WTC11 (cell line): ENCODE measurements at regions not wholly inside any gene's neighbourhood (a gene's known extent, or its start where the extent isn't known, plus 50 kb on each side); places are given as distances from the start of the nearest gene placed in this dataset.

Experiments used
- ATF2 ChIP-seq: sonication (generic); formaldehyde crosslinking; IDR thresholded peaks from 2 replicates; pipeline ENCODE4 v1.8.1; 2022; ENCODE audit warnings: low read depth, missing genetic modification reagents, borderline replicate concordance
- CREM ChIP-seq: sonication (generic); formaldehyde crosslinking; IDR thresholded peaks from 2 replicates; pipeline ENCODE4 v1.8.1; 2022; ENCODE audit warnings: mild to moderate bottlenecking, missing genetic modification reagents, moderate library complexity
- E2F1 ChIP-seq: sonication (generic); formaldehyde crosslinking; IDR thresholded peaks from 2 replicates; pipeline ENCODE4 v1.8.0; 2022; ENCODE audit warnings: mild to moderate bottlenecking, missing genetic modification reagents
- MAX ChIP-seq: sonication (generic); formaldehyde crosslinking; IDR thresholded peaks from 2 replicates; pipeline ENCODE4 v1.8.0; 2022; ENCODE audit warnings: mild to moderate bottlenecking, missing genetic modification reagents
- NR3C1 ChIP-seq: sonication (generic); formaldehyde crosslinking; conservative IDR thresholded peaks from 2 replicates; pipeline ENCODE4 v1.8.1; 2023; ENCODE audit warnings: low read depth, mild to moderate bottlenecking, missing genetic modification reagents
- TEAD4 ChIP-seq: sonication (generic); formaldehyde crosslinking; IDR thresholded peaks from 2 replicates; pipeline ENCODE4 v1.8.0; 2022; ENCODE audit warnings: mild to moderate bottlenecking, missing genetic modification reagents
- TF ChIP-seq, protein P1 (sequence below): sonication (generic); formaldehyde crosslinking; IDR thresholded peaks from 2 replicates; pipeline ENCODE4 v1.8.0; 2022; ENCODE audit warnings: mild to moderate bottlenecking, missing genetic modification reagents
- TF ChIP-seq, protein P2 (sequence below): fragments of 200-600 bp; IDR thresholded peaks from 2 replicates; pipeline ENCODE4 v1.8.0; 2022; ENCODE audit warnings: antibody characterized with exemption
- TF ChIP-seq, protein P3 (sequence below): sonication (generic); formaldehyde crosslinking; IDR thresholded peaks from 2 replicates; pipeline ENCODE4 v1.8.0; 2022; ENCODE audit warnings: missing genetic modification reagents

- TF ChIP-seq, protein P1, sequence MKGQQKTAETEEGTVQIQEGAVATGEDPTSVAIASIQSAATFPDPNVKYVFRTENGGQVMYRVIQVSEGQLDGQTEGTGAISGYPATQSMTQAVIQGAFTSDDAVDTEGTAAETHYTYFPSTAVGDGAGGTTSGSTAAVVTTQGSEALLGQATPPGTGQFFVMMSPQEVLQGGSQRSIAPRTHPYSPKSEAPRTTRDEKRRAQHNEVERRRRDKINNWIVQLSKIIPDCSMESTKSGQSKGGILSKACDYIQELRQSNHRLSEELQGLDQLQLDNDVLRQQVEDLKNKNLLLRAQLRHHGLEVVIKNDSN = no peak
- TF ChIP-seq ATF2 (CRISPR knock-in tag) = no peak
- TF ChIP-seq, protein P2, sequence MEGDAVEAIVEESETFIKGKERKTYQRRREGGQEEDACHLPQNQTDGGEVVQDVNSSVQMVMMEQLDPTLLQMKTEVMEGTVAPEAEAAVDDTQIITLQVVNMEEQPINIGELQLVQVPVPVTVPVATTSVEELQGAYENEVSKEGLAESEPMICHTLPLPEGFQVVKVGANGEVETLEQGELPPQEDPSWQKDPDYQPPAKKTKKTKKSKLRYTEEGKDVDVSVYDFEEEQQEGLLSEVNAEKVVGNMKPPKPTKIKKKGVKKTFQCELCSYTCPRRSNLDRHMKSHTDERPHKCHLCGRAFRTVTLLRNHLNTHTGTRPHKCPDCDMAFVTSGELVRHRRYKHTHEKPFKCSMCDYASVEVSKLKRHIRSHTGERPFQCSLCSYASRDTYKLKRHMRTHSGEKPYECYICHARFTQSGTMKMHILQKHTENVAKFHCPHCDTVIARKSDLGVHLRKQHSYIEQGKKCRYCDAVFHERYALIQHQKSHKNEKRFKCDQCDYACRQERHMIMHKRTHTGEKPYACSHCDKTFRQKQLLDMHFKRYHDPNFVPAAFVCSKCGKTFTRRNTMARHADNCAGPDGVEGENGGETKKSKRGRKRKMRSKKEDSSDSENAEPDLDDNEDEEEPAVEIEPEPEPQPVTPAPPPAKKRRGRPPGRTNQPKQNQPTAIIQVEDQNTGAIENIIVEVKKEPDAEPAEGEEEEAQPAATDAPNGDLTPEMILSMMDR = no peak
- TF ChIP-seq NR3C1 = no peak
- TF ChIP-seq MAX = no peak
- TF ChIP-seq, protein P3, sequence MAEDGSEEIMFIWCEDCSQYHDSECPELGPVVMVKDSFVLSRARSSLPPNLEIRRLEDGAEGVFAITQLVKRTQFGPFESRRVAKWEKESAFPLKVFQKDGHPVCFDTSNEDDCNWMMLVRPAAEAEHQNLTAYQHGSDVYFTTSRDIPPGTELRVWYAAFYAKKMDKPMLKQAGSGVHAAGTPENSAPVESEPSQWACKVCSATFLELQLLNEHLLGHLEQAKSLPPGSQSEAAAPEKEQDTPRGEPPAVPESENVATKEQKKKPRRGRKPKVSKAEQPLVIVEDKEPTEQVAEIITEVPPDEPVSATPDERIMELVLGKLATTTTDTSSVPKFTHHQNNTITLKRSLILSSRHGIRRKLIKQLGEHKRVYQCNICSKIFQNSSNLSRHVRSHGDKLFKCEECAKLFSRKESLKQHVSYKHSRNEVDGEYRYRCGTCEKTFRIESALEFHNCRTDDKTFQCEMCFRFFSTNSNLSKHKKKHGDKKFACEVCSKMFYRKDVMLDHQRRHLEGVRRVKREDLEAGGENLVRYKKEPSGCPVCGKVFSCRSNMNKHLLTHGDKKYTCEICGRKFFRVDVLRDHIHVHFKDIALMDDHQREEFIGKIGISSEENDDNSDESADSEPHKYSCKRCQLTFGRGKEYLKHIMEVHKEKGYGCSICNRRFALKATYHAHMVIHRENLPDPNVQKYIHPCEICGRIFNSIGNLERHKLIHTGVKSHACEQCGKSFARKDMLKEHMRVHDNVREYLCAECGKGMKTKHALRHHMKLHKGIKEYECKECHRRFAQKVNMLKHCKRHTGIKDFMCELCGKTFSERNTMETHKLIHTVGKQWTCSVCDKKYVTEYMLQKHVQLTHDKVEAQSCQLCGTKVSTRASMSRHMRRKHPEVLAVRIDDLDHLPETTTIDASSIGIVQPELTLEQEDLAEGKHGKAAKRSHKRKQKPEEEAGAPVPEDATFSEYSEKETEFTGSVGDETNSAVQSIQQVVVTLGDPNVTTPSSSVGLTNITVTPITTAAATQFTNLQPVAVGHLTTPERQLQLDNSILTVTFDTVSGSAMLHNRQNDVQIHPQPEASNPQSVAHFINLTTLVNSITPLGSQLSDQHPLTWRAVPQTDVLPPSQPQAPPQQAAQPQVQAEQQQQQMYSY (CRISPR knock-in tag) = no peak
- no peak for TF ChIP-seq TEAD4
- TF ChIP-seq CREM (CRISPR knock-in tag) = no peak
- TF ChIP-seq E2F1 (CRISPR knock-in tag) = no peak
Observed at GRCh38 chr16:29306943-29307597, 99.4 kb downstream of the NPIPB11 start.
